ENCODE measurements at regions not wholly inside any gene's neighbourhood (a gene's known extent, or its start where the extent isn't known, plus 50 kb on each side); places are given as distances from the start of the nearest gene placed in this dataset.

GRCh38 chr1:30623431-30623830 lies 100.0 kb downstream of the MATN1 start:
- Histone ChIP-seq H4K20me1 (ENCODE audit: control insufficient read depth, extremely low read depth, insufficient read depth, low read length) (no peaks in the 10 kb centered on the region), H2AFZ (ENCODE audit: control insufficient read depth, low read length) (no peak overlapping the region), H3K9ac (ENCODE audit: control insufficient read depth, extremely low read depth, insufficient read depth, low read length) (no peak overlapping the region), H3K4me1 (ENCODE audit: control insufficient read depth, extremely low read depth, insufficient read depth, low read length) (peaks cover 13% of the 10 kb centered on the region), H3K4me2 (ENCODE audit: control insufficient read depth, extremely low read depth, insufficient read depth, low read depth, low read length) (no peak overlapping the region), H3K9me3 (ENCODE audit: control insufficient read depth, low read depth, low read length) (peaks cover 11% of the 10 kb centered on the region), H3K36me3 (ENCODE audit: control insufficient read depth in 2 of 2, extremely low read depth in 1 of 2, insufficient read depth in 2 of 2, low read length in 2 of 2) (no peaks in the 10 kb centered on the region), H3K9me1 (ENCODE audit: control insufficient read depth, extremely low read depth, insufficient read depth, low read length) (no peaks in the 10 kb centered on the region), H3K27ac (ENCODE audit: control insufficient read depth, insufficient read depth, low read length) (no peak overlapping the region), H3K4me3 (ENCODE audit: control insufficient read depth in 2 of 3, extremely low read depth in 1 of 3, insufficient read depth in 2 of 3, low read depth in 1 of 3, low read length in 3 of 3) (no peak overlapping the region), H3K79me2 (ENCODE audit: control insufficient read depth, insufficient read depth, low read length) (no peaks in the 10 kb centered on the region), H3K27me3 (ENCODE audit: control insufficient read depth, extremely low read depth, insufficient read depth, low read length) (no peaks in the 10 kb centered on the region)
- no peak for TF ChIP-seq EZH2 (IDR thresholded peaks at IDR 0.05; ENCODE audit: low read length)
- TF ChIP-seq CTCF (optimal IDR thresholded peaks at IDR 0.05 in 1 of 3, IDR thresholded peaks at IDR 0.05 in 1 of 3, conservative IDR thresholded peaks at IDR 0.05 in 1 of 3; ENCODE audit: extremely low read depth in 1 of 3, insufficient read depth in 2 of 3, low read length in 3 of 3): no peak
- no peak for FAIRE-seq
- no peak for DNase-seq (ENCODE audit: low read depth, low spot score)
- dilution Hi-C loops (cut with MboI; ENCODE audit: extremely low pct_ligation_motif_present, low sequenced_read_pairs): no loop called here

GRCh38 chr1:30619619-30620018 lies 103.8 kb downstream of the MATN1 start:
- DNase-seq (ENCODE audit: low read depth, low spot score): no peak
- H3K27me3 ChIP-seq (ENCODE audit: control insufficient read depth, extremely low read depth, insufficient read depth, low read length): no peaks in the 10 kb centered on the region
- FAIRE-seq: peak; percentile 73

More at GRCh38 chr1:30619619-30620018, 103.8 kb downstream of the MATN1 start:
- Histone ChIP-seq H3K4me1 (ENCODE audit: control insufficient read depth, extremely low read depth, insufficient read depth, low read length) (peaks cover 50% of the 10 kb centered on the region), H3K79me2 (ENCODE audit: control insufficient read depth, insufficient read depth, low read length) (no peaks in the 10 kb centered on the region), H3K4me3 (ENCODE audit: control insufficient read depth in 2 of 3, extremely low read depth in 1 of 3, insufficient read depth in 2 of 3, low read depth in 1 of 3, low read length in 3 of 3) (no peak overlapping the region), H3K36me3 (ENCODE audit: control insufficient read depth in 2 of 2, extremely low read depth in 1 of 2, insufficient read depth in 2 of 2, low read length in 2 of 2) (no peaks in the 10 kb centered on the region), H3K9ac (ENCODE audit: control insufficient read depth, extremely low read depth, insufficient read depth, low read length) (no peak overlapping the region), H2AFZ (ENCODE audit: control insufficient read depth, low read length) (no peak overlapping the region), H3K9me3 (ENCODE audit: control insufficient read depth, low read depth, low read length) (peaks cover 3% of the 10 kb centered on the region), H4K20me1 (ENCODE audit: control insufficient read depth, extremely low read depth, insufficient read depth, low read length) (no peaks in the 10 kb centered on the region), H3K4me2 (ENCODE audit: control insufficient read depth, extremely low read depth, insufficient read depth, low read depth, low read length) (no peak overlapping the region), H3K27ac (ENCODE audit: control insufficient read depth, insufficient read depth, low read length) (peak overlapping the region; percentile 94), H3K9me1 (ENCODE audit: control insufficient read depth, extremely low read depth, insufficient read depth, low read length) (no peaks in the 10 kb centered on the region)
- TF ChIP-seq CTCF (optimal IDR thresholded peaks at IDR 0.05 in 1 of 3, IDR thresholded peaks at IDR 0.05 in 1 of 3, conservative IDR thresholded peaks at IDR 0.05 in 1 of 3; ENCODE audit: extremely low read depth in 1 of 3, insufficient read depth in 2 of 3, low read length in 3 of 3) (no peak), EZH2 (IDR thresholded peaks at IDR 0.05; ENCODE audit: low read length) (no peak)
- dilution Hi-C loops (cut with MboI; ENCODE audit: extremely low pct_ligation_motif_present, low sequenced_read_pairs): no loop called here

Data from keratinocyte (primary cell).